ENCODE measurements at regions not wholly inside any gene's neighbourhood (a gene's known extent, or its start where the extent isn't known, plus 50 kb on each side); places are given as distances from the start of the nearest gene placed in this dataset.

DNA sequence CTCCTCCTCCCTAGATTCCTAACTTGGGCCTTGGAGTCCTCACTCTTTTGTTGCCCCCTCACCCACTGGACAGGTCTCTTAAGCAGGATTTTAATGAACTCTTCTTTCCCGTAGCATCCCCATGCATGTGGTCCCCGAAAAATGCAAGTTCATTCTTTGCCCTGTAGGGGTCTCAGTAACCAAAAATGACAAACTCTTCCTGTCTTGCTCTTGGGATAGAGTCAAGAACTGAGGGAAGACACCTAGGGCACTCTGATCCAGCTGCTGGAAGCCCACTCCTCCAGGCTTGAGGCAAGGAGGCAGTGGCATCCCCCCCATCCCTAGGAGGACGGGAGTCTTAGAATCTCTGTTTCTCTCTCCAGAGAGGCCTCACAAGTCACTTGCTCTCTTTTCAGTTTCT, 987.0 kb downstream of the DIAPH3 start:
- 92 to 96% methylated on average over 3 of the region's 3 CpGs for WGBS, 2 experiments
- Histone ChIP-seq H3K4me3 (ENCODE audit: insufficient read depth, low read depth, low read length) (no peak overlapping the region), H3K27ac (ENCODE audit: insufficient read depth, low read depth, low read length, poor library complexity, severe bottlenecking) (no peak overlapping the region), H3K27me3 (ENCODE audit: control insufficient read depth, insufficient read depth, low read length, poor library complexity, severe bottlenecking) (no peaks in the 10 kb centered on the region), H3K4me1 (ENCODE audit: control insufficient read depth, insufficient read depth, low read length) (no peaks in the 10 kb centered on the region), H3K9me3 (ENCODE audit: control insufficient read depth, low read length) (no peaks in the 10 kb centered on the region), H3K36me3 (ENCODE audit: control insufficient read depth, insufficient read depth, low read length) (no peaks in the 10 kb centered on the region)

DNA sequence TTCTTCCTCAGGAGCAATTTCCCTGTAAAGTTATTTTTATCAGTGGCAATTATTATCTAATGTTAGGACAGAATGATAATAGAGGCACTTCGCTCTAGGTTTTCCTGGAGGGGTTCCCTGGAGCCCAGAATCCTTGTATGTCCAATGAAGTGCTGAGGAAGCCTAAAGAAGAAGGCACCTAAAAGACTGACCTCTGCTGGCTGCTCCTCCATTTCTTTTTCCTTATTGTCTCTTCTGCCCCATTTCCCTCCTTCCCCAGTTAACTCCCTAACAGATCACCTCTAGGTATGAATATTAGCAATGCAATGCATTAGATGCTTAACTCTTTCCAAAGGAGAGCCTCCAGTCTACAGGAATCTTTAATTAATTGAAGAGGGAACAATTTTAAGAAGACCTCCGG, 985.4 kb downstream of the DIAPH3 start:
- no peak overlapping the region for H3K4me3 ChIP-seq (ENCODE audit: insufficient read depth, low read depth, low read length)
- H3K27ac ChIP-seq (ENCODE audit: insufficient read depth, low read depth, low read length, poor library complexity, severe bottlenecking): no peak overlapping the region
- H3K27me3 ChIP-seq (ENCODE audit: control insufficient read depth, insufficient read depth, low read length, poor library complexity, severe bottlenecking): no peaks in the 10 kb centered on the region
- H3K9me3 ChIP-seq (ENCODE audit: control insufficient read depth, low read length): no peaks in the 10 kb centered on the region
- 90 to 91% methylated on average over 2 of the region's 2 CpGs for WGBS, 2 experiments
- H3K36me3 ChIP-seq (ENCODE audit: control insufficient read depth, insufficient read depth, low read length): no peaks in the 10 kb centered on the region
- no peaks in the 10 kb centered on the region for H3K4me1 ChIP-seq (ENCODE audit: control insufficient read depth, insufficient read depth, low read length)

DNA sequence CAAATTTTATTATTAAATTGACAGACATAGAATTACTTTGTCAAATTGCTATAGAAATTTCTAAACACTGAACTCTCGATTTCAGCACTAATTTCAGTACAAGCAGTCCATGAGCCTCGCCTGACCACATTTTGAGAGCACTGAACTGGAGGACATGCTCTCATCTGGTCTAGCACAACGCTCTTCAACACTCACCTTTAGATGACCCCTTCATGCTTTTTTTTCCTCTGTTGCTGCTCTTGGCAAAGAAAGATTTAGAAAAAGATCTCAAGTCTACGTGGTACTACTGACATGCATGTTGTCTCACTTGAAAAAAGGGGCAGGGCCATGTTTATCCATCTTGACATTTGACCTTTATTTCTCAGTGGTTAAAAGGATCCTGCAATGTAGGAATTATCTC, 981.5 kb downstream of the DIAPH3 start:
- Histone ChIP-seq H3K9me3 (ENCODE audit: control insufficient read depth, low read length) (no peaks in the 10 kb centered on the region), H3K4me3 (ENCODE audit: insufficient read depth, low read depth, low read length) (no peak overlapping the region), H3K36me3 (ENCODE audit: control insufficient read depth, insufficient read depth, low read length) (no peaks in the 10 kb centered on the region), H3K27ac (ENCODE audit: insufficient read depth, low read depth, low read length, poor library complexity, severe bottlenecking) (no peak overlapping the region), H3K27me3 (ENCODE audit: control insufficient read depth, insufficient read depth, low read length, poor library complexity, severe bottlenecking) (no peaks in the 10 kb centered on the region), H3K4me1 (ENCODE audit: control insufficient read depth, insufficient read depth, low read length) (no peaks in the 10 kb centered on the region)
- 90 to 94% methylated on average over 4 of the region's 4 CpGs for WGBS, 2 experiments

DNA sequence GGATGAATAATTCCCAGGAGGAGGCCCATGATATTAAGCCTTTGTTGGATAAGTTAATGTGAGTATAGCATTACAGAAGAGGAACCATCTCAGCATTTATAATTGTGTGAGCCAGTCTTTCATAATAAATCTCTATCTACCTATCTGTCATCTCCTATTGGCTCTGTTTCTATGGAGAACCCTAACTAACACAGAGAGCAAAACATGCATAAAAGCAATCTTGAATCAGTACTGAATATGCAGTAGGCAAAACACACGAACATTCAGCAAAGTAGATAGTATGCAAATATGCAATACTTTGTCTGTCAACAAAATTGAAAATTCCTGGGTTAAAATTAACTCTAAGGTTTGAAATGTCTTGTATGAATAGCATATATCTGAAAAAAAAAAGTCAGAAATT, 966.3 kb downstream of the DIAPH3 start:
- Histone ChIP-seq H3K9me3 (ENCODE audit: control insufficient read depth, low read length) (no peaks in the 10 kb centered on the region), H3K4me1 (ENCODE audit: control insufficient read depth, insufficient read depth, low read length) (no peaks in the 10 kb centered on the region), H3K27me3 (ENCODE audit: control insufficient read depth, insufficient read depth, low read length, poor library complexity, severe bottlenecking) (no peaks in the 10 kb centered on the region), H3K36me3 (ENCODE audit: control insufficient read depth, insufficient read depth, low read length) (no peaks in the 10 kb centered on the region), H3K27ac (ENCODE audit: insufficient read depth, low read depth, low read length, poor library complexity, severe bottlenecking) (no peak overlapping the region), H3K4me3 (ENCODE audit: insufficient read depth, low read depth, low read length) (no peak overlapping the region)
- 100% methylated on average over 1 of the region's 1 CpG; no CpG with 5 or more reads in 1 of the 2 experiments for WGBS, 2 experiments

DNA sequence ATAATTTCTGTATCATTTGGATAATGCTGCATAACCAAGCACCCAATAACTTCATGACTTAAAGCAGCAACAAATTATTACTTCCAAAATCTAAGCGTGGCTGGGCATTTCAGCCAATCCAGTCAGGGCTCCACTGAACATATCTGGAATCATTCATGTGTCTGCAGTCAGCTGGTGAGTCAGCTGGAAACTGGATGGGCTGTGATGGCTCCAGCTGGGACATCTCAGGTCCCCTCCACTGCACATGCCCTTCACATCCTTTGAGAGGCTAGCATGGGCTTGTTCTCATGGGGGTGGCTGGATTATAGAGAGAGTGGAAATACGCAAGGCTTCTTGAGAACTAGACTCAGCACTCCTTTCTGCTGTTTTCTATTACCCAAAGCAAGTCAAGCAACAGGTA, 961.9 kb downstream of the DIAPH3 start:
- H3K4me3 ChIP-seq (ENCODE audit: insufficient read depth, low read depth, low read length): no peak overlapping the region
- H3K9me3 ChIP-seq (ENCODE audit: control insufficient read depth, low read length): no peaks in the 10 kb centered on the region
- H3K4me1 ChIP-seq (ENCODE audit: control insufficient read depth, insufficient read depth, low read length): no peaks in the 10 kb centered on the region
- H3K27me3 ChIP-seq (ENCODE audit: control insufficient read depth, insufficient read depth, low read length, poor library complexity, severe bottlenecking): no peaks in the 10 kb centered on the region
- H3K36me3 ChIP-seq (ENCODE audit: control insufficient read depth, insufficient read depth, low read length): no peaks in the 10 kb centered on the region
- H3K27ac ChIP-seq (ENCODE audit: insufficient read depth, low read depth, low read length, poor library complexity, severe bottlenecking): no peak overlapping the region
- 97 to 100% methylated on average over 2 of the region's 2 CpGs for WGBS, 2 experiments

DNA sequence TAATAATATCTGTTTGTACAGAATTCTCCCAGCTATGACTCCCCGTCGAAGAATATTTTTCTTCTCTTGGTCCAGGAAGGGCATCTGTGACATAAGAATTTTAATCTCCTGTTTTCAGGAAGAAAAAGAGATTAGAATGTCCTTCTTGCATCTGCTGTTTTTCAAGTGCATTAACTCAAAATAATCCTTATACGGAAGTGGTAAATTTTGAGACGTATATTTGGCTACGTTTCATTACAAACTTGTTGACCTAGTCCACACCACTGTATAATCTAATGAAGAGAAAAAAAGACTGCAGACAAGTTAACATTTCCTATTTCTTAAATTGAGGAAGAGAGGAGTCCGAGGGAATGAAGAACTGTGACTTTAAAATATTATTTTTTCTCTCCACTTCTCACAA, 959.9 kb downstream of the DIAPH3 start:
- no peak overlapping the region for H3K27ac ChIP-seq (ENCODE audit: insufficient read depth, low read depth, low read length, poor library complexity, severe bottlenecking)
- H3K4me3 ChIP-seq (ENCODE audit: insufficient read depth, low read depth, low read length): no peak overlapping the region
- 75 to 79% methylated on average over 4 to 6 of the region's 6 CpGs for WGBS, 2 experiments
- H3K4me1 ChIP-seq (ENCODE audit: control insufficient read depth, insufficient read depth, low read length): no peaks in the 10 kb centered on the region
- H3K36me3 ChIP-seq (ENCODE audit: control insufficient read depth, insufficient read depth, low read length): no peaks in the 10 kb centered on the region
- no peaks in the 10 kb centered on the region for H3K9me3 ChIP-seq (ENCODE audit: control insufficient read depth, low read length)
- H3K27me3 ChIP-seq (ENCODE audit: control insufficient read depth, insufficient read depth, low read length, poor library complexity, severe bottlenecking): no peaks in the 10 kb centered on the region

DNA sequence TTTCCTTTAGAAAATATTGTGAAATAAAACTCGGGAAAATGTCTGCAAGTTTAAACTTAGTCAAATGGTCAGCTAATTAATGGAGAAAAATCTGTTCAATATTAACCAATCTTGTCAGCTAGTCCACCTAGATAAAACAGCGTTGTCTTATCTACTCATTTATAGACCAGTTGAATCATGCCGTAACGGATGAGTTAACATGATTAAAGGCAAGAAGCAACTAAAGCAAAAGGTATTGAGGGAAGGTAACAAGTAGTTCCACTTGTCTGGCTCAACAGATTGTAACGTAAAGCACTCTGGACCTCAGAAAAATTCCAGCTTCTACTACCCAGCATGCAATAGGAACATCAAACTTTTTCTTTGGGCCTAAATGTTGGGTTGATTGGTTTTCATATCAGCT, 958.2 kb downstream of the DIAPH3 start:
- H3K9me3 ChIP-seq (ENCODE audit: control insufficient read depth, low read length): no peaks in the 10 kb centered on the region
- H3K36me3 ChIP-seq (ENCODE audit: control insufficient read depth, insufficient read depth, low read length): no peaks in the 10 kb centered on the region
- H3K4me3 ChIP-seq (ENCODE audit: insufficient read depth, low read depth, low read length): no peak overlapping the region
- WGBS, 2 experiments: 93 to 96% methylated on average over 4 to 5 of the region's 5 CpGs
- no peak overlapping the region for H3K27ac ChIP-seq (ENCODE audit: insufficient read depth, low read depth, low read length, poor library complexity, severe bottlenecking)
- H3K27me3 ChIP-seq (ENCODE audit: control insufficient read depth, insufficient read depth, low read length, poor library complexity, severe bottlenecking): no peaks in the 10 kb centered on the region
- no peaks in the 10 kb centered on the region for H3K4me1 ChIP-seq (ENCODE audit: control insufficient read depth, insufficient read depth, low read length)

DNA sequence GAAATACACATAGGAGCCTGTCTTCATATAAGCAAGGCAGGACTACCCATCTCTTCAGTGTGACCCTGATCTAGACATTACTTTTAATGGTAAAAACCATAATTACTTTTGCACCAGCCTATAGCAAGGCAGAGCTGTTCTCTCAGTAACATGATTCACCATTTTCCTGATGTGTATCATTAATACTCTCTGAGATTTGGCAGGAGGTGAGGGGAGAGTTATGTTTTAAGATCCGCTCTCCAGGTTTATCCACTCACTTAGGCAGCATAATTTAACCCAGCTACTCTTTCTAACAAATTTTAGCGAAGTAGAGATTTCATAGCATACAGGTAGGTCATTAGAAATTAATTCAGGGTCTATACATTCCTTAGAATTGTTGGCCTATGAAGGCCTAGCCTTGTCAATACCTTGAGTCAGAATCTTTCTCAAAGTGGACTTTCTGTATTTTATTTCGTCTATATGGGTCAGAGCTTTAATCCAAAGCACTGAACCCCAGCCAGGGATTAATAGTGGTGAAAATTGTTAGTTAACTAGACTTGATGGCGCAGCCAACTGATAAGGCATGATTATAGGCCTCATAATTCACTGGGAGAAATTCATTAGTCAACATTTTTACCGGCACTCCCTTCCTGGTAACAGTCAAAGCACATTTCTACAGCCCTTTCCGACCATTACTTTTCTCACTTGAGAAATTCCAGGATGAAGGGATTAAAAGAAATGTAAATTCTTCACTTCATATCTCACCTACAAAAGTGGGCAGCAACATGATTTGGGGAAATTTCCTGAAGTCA, 955.1 kb downstream of the DIAPH3 start:
- no peaks in the 10 kb centered on the region for H3K9me3 ChIP-seq (ENCODE audit: control insufficient read depth, low read length)
- no peaks in the 10 kb centered on the region for H3K27me3 ChIP-seq (ENCODE audit: control insufficient read depth, insufficient read depth, low read length, poor library complexity, severe bottlenecking)
- H3K27ac ChIP-seq (ENCODE audit: insufficient read depth, low read depth, low read length, poor library complexity, severe bottlenecking): no peak overlapping the region
- no peak overlapping the region for H3K4me3 ChIP-seq (ENCODE audit: insufficient read depth, low read depth, low read length)
- H3K36me3 ChIP-seq (ENCODE audit: control insufficient read depth, insufficient read depth, low read length): no peaks in the 10 kb centered on the region
- no peaks in the 10 kb centered on the region for H3K4me1 ChIP-seq (ENCODE audit: control insufficient read depth, insufficient read depth, low read length)
- 96 to 97% methylated on average over 5 of the region's 6 CpGs for WGBS, 2 experiments

DNA sequence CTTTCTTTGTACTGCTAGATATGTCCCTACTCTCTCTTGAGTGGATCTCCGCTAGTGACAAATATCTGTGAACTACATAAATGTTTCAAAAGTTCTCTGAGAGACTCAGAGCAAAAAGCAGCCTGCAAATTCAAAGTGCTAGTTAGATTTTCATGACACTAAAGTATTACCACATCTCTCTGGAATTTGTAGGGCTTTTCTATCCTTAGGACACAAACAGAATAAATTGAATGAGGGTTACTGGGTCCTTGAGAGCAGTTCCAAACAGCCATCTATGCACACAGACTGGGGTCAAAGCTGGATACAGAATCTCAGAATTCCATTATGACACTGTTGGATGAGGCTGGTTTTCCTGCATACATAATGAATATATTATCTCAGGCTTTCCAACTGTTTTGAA, 953.2 kb downstream of the DIAPH3 start:
- WGBS, 2 experiments: 92 to 94% methylated on average over 1 of the region's 1 CpG

DNA sequence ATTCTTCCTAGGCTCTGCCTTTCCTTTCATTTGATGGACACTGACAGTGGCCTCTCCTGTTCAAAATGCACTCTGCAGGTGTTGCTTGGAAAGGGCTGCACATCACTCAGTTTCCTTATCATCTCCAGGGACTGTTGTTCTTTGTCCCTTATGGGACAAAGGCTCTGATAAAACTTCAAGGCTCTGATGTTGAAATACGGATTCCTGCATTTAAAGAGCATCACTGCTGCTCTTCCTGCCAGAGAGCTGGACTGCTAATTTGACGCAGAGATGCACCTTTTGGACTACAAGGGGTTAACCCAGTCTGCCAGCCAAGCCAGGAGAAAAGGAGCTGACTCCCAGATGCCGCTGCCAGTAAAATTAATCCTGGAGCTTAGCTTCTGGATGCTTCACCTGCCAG, 952.1 kb downstream of the DIAPH3 start:
- Histone ChIP-seq H3K4me3 (ENCODE audit: insufficient read depth, low read depth, low read length) (no peak overlapping the region), H3K27ac (ENCODE audit: insufficient read depth, low read depth, low read length, poor library complexity, severe bottlenecking) (no peak overlapping the region), H3K9me3 (ENCODE audit: control insufficient read depth, low read length) (no peaks in the 10 kb centered on the region), H3K4me1 (ENCODE audit: control insufficient read depth, insufficient read depth, low read length) (no peaks in the 10 kb centered on the region), H3K27me3 (ENCODE audit: control insufficient read depth, insufficient read depth, low read length, poor library complexity, severe bottlenecking) (no peaks in the 10 kb centered on the region), H3K36me3 (ENCODE audit: control insufficient read depth, insufficient read depth, low read length) (no peaks in the 10 kb centered on the region)
- 68 to 70% methylated on average over 3 of the region's 3 CpGs for WGBS, 2 experiments

More for the DNA sequence above, 953.2 kb downstream of the DIAPH3 start:
- no peak overlapping the region for H3K27ac ChIP-seq (ENCODE audit: insufficient read depth, low read depth, low read length, poor library complexity, severe bottlenecking)
- no peaks in the 10 kb centered on the region for H3K36me3 ChIP-seq (ENCODE audit: control insufficient read depth, insufficient read depth, low read length)
- H3K4me3 ChIP-seq (ENCODE audit: insufficient read depth, low read depth, low read length): no peak overlapping the region
- H3K27me3 ChIP-seq (ENCODE audit: control insufficient read depth, insufficient read depth, low read length, poor library complexity, severe bottlenecking): no peaks in the 10 kb centered on the region
- H3K4me1 ChIP-seq (ENCODE audit: control insufficient read depth, insufficient read depth, low read length): no peaks in the 10 kb centered on the region
- no peaks in the 10 kb centered on the region for H3K9me3 ChIP-seq (ENCODE audit: control insufficient read depth, low read length)

Measured in ectodermal cell (in vitro differentiated cells).